CD4-positive, alpha-beta T cell (primary cell): ENCODE measurements at regions not wholly inside any gene's neighbourhood (a gene's known extent, or its start where the extent isn't known, plus 50 kb on each side); places are given as distances from the start of the nearest gene placed in this dataset.

Source experiments
- ATAC-seq: fragments of 200-7000 bp; cut with Tn5 transposase; one replicate; pipeline ENCODE4 v1.10.0; 2022; ENCODE audit warnings: mild to moderate bottlenecking; ENCODE audit not compliant: poor library complexity
- CTCF ChIA-PET: fragments of 350-600 bp; sonication (Branson Sonifier 250); formaldehyde crosslinking; loops from one replicate; lab custom pipeline; 2021; ENCODE audit warnings: antibody characterized with exemption, inconsistent platforms; lab: Charles Lee
- POLR2A ChIA-PET: fragments of 350-600 bp; sonication (Branson Sonifier 250); formaldehyde crosslinking; loops from one replicate; lab custom pipeline; 2021; ENCODE audit warnings: antibody characterized with exemption, inconsistent platforms; lab: Charles Lee
- DNase-seq, 14 experiments: peaks; one replicate each; pipeline ENCODE4 v3.0.0-alpha.2; 2013 to 2020; ENCODE audit warnings: mixed read lengths in 2 of 14
- H3K27ac ChIP-seq, 2 donors: one replicate each; pipeline versions ENCODE4 v1.5.1 to v1.7.0; 2013; ENCODE audit warnings: low read length in 2 of 2, low read depth in 1 of 2, mild to moderate bottlenecking in 1 of 2
- H3K27me3 ChIP-seq, 2 experiments: 1 replicate in 1 of 2; 2 replicates in 1 of 2; pipeline versions ENCODE4 v1.6.1 to v1.7.0; 2013; ENCODE audit warnings: low read length in 2 of 2, control low read depth in 1 of 2, mild to moderate bottlenecking in 1 of 2, moderate library complexity in 1 of 2; ENCODE audit not compliant: insufficient read depth in 2 of 2, control insufficient read depth in 1 of 2
- H3K36me3 ChIP-seq: one replicate; pipeline ENCODE4 v1.6.1; 2013; ENCODE audit warnings: low read length, control low read depth; ENCODE audit not compliant: insufficient read depth
- H3K4me1 ChIP-seq: one replicate; pipeline ENCODE4 v1.6.1; 2013; ENCODE audit warnings: low read length, control low read depth; ENCODE audit not compliant: insufficient read depth
- H3K4me3 ChIP-seq: one replicate; pipeline ENCODE4 v1.5.1; 2013; ENCODE audit warnings: mild to moderate bottlenecking, low read length, moderate library complexity
- H3K9me3 ChIP-seq, 2 experiments: 1 replicate in 1 of 2; 2 replicates in 1 of 2; pipeline versions ENCODE4 v1.6.1 to v1.7.0; 2013; ENCODE audit warnings: low read length in 2 of 2, mild to moderate bottlenecking in 2 of 2, control low read depth in 1 of 2, moderate library complexity in 1 of 2; ENCODE audit not compliant: control insufficient read depth in 1 of 2, insufficient read depth in 1 of 2
- H3K27ac Mint-ChIP-seq: one replicate; pipeline ENCODE4 v1.8.0; 2020; ENCODE audit warnings: mixed read lengths
- H3K27me3 Mint-ChIP-seq: one replicate; pipeline ENCODE4 v1.8.0; 2021; ENCODE audit warnings: mixed read lengths
- H3K36me3 Mint-ChIP-seq: one replicate; pipeline ENCODE4 v1.8.0; 2021; ENCODE audit warnings: low read depth, mixed read lengths
- H3K4me1 Mint-ChIP-seq: one replicate; pipeline ENCODE4 v1.8.0; 2021; ENCODE audit warnings: low read depth, mixed read lengths
- H3K4me3 Mint-ChIP-seq: one replicate; pipeline ENCODE4 v1.8.0; 2020; ENCODE audit warnings: mild to moderate bottlenecking, mixed read lengths
- H3K9me3 Mint-ChIP-seq: one replicate; pipeline ENCODE4 v1.8.0; 2020; ENCODE audit warnings: mixed read lengths
- intact Hi-C, 2 experiments: fragments of 100-400 bp; cut with DNase I in 1 of 2; cut with micrococcal nuclease in 1 of 2; formaldehyde crosslinking; loops; one replicate each; pipeline versions ENCODE4 v1.15.1 to v1.9.0; 2023 to 2025; cut with DNase I, micrococcal nuclease
- TF ChIP-seq, protein P1 (sequence below): fragments of 200-600 bp; IDR thresholded peaks from one replicate; pipeline ENCODE4 v1.8.0; 2022; ENCODE audit warnings: antibody characterized with exemption, mild to moderate bottlenecking

GRCh38 chr13:81381560-81381959 lies 1040.6 kb upstream of the SPRY2 start:
- CTCF ChIA-PET = no interaction called here
- POLR2A ChIA-PET = no interaction called here
- no peaks in the 10 kb centered on the region for H3K4me1 Mint-ChIP-seq
- TF ChIP-seq, protein P1, sequence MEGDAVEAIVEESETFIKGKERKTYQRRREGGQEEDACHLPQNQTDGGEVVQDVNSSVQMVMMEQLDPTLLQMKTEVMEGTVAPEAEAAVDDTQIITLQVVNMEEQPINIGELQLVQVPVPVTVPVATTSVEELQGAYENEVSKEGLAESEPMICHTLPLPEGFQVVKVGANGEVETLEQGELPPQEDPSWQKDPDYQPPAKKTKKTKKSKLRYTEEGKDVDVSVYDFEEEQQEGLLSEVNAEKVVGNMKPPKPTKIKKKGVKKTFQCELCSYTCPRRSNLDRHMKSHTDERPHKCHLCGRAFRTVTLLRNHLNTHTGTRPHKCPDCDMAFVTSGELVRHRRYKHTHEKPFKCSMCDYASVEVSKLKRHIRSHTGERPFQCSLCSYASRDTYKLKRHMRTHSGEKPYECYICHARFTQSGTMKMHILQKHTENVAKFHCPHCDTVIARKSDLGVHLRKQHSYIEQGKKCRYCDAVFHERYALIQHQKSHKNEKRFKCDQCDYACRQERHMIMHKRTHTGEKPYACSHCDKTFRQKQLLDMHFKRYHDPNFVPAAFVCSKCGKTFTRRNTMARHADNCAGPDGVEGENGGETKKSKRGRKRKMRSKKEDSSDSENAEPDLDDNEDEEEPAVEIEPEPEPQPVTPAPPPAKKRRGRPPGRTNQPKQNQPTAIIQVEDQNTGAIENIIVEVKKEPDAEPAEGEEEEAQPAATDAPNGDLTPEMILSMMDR = no peak
- H3K27me3 Mint-ChIP-seq = no peaks in the 10 kb centered on the region
- no peak overlapping the region for H3K27ac Mint-ChIP-seq
- Histone ChIP-seq H3K36me3 (no peaks in the 10 kb centered on the region), H3K4me1 (no peaks in the 10 kb centered on the region), H3K4me3 (no peak overlapping the region), H3K9me3 (no peaks in the 10 kb centered on the region), H3K27ac (no peak overlapping the region), H3K27me3 (no peaks in the 10 kb centered on the region)
- intact Hi-C loops = no loop called here
- H3K4me3 Mint-ChIP-seq = no peak overlapping the region
- no peak for DNase-seq
- H3K36me3 Mint-ChIP-seq = no peaks in the 10 kb centered on the region
- ATAC-seq = no peak
- H3K9me3 Mint-ChIP-seq = peaks cover 21% of the 10 kb centered on the region

- H3K27ac Mint-ChIP-seq = no peak overlapping the region
- H3K27me3 Mint-ChIP-seq = no peaks in the 10 kb centered on the region
- TF ChIP-seq, protein P1 = no peak
- Histone ChIP-seq H3K9me3 (no peaks in the 10 kb centered on the region), H3K27me3 (no peaks in the 10 kb centered on the region), H3K4me1 (no peaks in the 10 kb centered on the region), H3K4me3 (no peak overlapping the region), H3K27ac (no peak overlapping the region), H3K36me3 (no peaks in the 10 kb centered on the region)
- no peak for ATAC-seq
- POLR2A ChIA-PET = no interaction called here
- no peaks in the 10 kb centered on the region for H3K4me1 Mint-ChIP-seq
- CTCF ChIA-PET = no interaction called here
- no peak overlapping the region for H3K4me3 Mint-ChIP-seq
- no peak for DNase-seq
- peaks cover 15% of the 10 kb centered on the region for H3K9me3 Mint-ChIP-seq
- intact Hi-C loops = no loop called here
- no peaks in the 10 kb centered on the region for H3K36me3 Mint-ChIP-seq
Observed at GRCh38 chr13:81379183-81379582, 1038.3 kb upstream of the SPRY2 start.

DNA sequence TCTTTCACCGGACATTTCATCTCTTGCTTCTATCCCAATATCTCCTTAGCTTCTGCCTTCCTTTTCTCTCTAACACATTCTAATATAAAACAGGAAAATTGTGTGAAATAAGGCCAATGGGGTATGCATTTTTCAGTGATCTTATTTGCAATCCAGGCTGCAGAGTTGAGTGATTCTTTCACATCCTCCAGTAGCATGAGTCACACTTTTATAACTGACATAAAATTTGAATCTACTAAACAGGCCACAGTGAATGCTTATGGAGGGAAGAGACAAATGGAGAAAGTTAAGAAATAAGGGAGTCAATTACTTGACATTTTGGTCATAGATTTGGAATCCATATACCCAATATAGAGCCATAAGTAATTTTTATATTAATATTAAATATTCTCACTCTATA lies 1037.0 kb upstream of the SPRY2 start:
- H3K27ac Mint-ChIP-seq = no peak overlapping the region
- no peaks in the 10 kb centered on the region for H3K4me1 Mint-ChIP-seq
- Histone ChIP-seq H3K4me3 (no peak overlapping the region), H3K4me1 (no peaks in the 10 kb centered on the region), H3K36me3 (no peaks in the 10 kb centered on the region), H3K9me3 (no peaks in the 10 kb centered on the region), H3K27me3 (no peaks in the 10 kb centered on the region), H3K27ac (no peak overlapping the region)
- intact Hi-C loops = no loop called here
- TF ChIP-seq, protein P1 = no peak
- ChIA-PET CTCF (no interaction called here), POLR2A (no interaction called here)
- H3K36me3 Mint-ChIP-seq = no peaks in the 10 kb centered on the region
- DNase-seq (no peak), ATAC-seq (no peak)
- H3K9me3 Mint-ChIP-seq = peaks cover 14% of the 10 kb centered on the region
- no peak overlapping the region for H3K4me3 Mint-ChIP-seq
- no peaks in the 10 kb centered on the region for H3K27me3 Mint-ChIP-seq
